ENCODE measurements at regions not wholly inside any gene's neighbourhood (a gene's known extent, or its start where the extent isn't known, plus 50 kb on each side); places are given as distances from the start of the nearest gene placed in this dataset.

GRCh38 chr5:23684103-23684502, 176.7 kb downstream of the PRDM9 start:
- TF ChIP-seq CTCF (IDR thresholded peaks at IDR 0.05), result no peak
- TF ChIP-seq POLR2A (IDR thresholded peaks at IDR 0.05; ENCODE audit: low read depth), result no peak

Measured in esophagus muscularis mucosa (tissue), 3 donors.